K562 (cell line): ENCODE measurements at regions not wholly inside any gene's neighbourhood (a gene's known extent, or its start where the extent isn't known, plus 50 kb on each side); places are given as distances from the start of the nearest gene placed in this dataset.
A peak's percentile ranks its signal among the peaks of the same experiment; 100 is the strongest.

Experiments
- ARID1B ChIP-seq: fragments of 450-650 bp; IDR thresholded peaks from 2 replicates; pipeline ENCODE4 v1.6.1; 2016; ENCODE audit warnings: antibody characterized with exemption, mild to moderate bottlenecking, inconsistent platforms
- ATF7 ChIP-seq: fragments of 450-650 bp; IDR thresholded peaks from 2 replicates; pipeline ENCODE4 v1.7.1; 2014; ENCODE audit warnings: mild to moderate bottlenecking, moderate library complexity
- CBFA2T2 ChIP-seq: fragments of 450-650 bp; conservative IDR thresholded peaks from 2 replicates; pipeline ENCODE4 v1.6.1; 2017; ENCODE audit warnings: mild to moderate bottlenecking
- FOXA3 ChIP-seq, 2 experiments: fragments of 450-650 bp in 1 of 2; sonication (generic) in 1 of 2; formaldehyde crosslinking; IDR thresholded peaks in 1 of 2; conservative IDR thresholded peaks in 1 of 2; 2 replicates each; pipeline versions ENCODE4 v1.4.0 to v1.8.0; 2020 to 2022; ENCODE audit warnings: mild to moderate bottlenecking in 2 of 2, missing genetic modification reagents in 1 of 2
- FOXJ2 ChIP-seq: fragments of 200-800 bp; sonication (Bioruptor generic); IDR thresholded peaks from 2 replicates; pipeline ENCODE4 v1.6.1; 2016; ENCODE audit warnings: missing genetic modification characterization, missing compliant biosample characterization
- FOXK2 ChIP-seq, 2 experiments: fragments of 450-650 bp; IDR thresholded peaks in 1 of 2; conservative IDR thresholded peaks in 1 of 2; 2 replicates each; pipeline ENCODE4 v1.6.1; 2016; ENCODE audit warnings: low read depth in 2 of 2, mild to moderate bottlenecking in 1 of 2
- GATA2 ChIP-seq: sonication (generic); formaldehyde crosslinking; IDR thresholded peaks from 2 replicates; pipeline ENCODE4 v1.4.0; 2020; ENCODE audit warnings: mild to moderate bottlenecking, missing genetic modification reagents
- HMG20B ChIP-seq: fragments of 250-450 bp; sonication (Bioruptor Pico); IDR thresholded peaks from 2 replicates; pipeline ENCODE4 v1.5.0; 2021; ENCODE audit warnings: mild to moderate bottlenecking
- HNRNPL ChIP-seq: fragments of 200-400 bp; formaldehyde crosslinking; IDR thresholded peaks from 2 replicates; pipeline ENCODE4 v1.6.1; 2017; ENCODE audit warnings: low read depth, mild to moderate bottlenecking, low read length
- JUNB ChIP-seq: fragments of 450-650 bp; formaldehyde crosslinking; conservative IDR thresholded peaks from 2 replicates; pipeline ENCODE4 v1.4.0; 2020; ENCODE audit warnings: mild to moderate bottlenecking
- JUND ChIP-seq, 2 experiments: IDR thresholded peaks; 2 replicates in 1 of 2; 3 replicates in 1 of 2; pipeline ENCODE4 v1.6.1; 2011; ENCODE audit warnings: borderline replicate concordance in 2 of 2, low read depth in 2 of 2, low read length in 2 of 2, improper control_type of control experiment in 1 of 2, missing biosample characterization in 1 of 2, missing genetic modification characterization in 1 of 2, missing genetic modification reagents in 1 of 2
- L3MBTL2 ChIP-seq: fragments of 450-650 bp; IDR thresholded peaks from 2 replicates; pipeline ENCODE4 v1.6.1; 2016; ENCODE audit warnings: mild to moderate bottlenecking, moderate library complexity
- MTF1 ChIP-seq: fragments of 250-450 bp; sonication (Bioruptor Pico); IDR thresholded peaks from 2 replicates; pipeline ENCODE4 v1.9.0; 2021; ENCODE audit warnings: moderate library complexity, mild to moderate bottlenecking, inconsistent platforms, borderline replicate concordance
- NFIC ChIP-seq: fragments of 450-650 bp; IDR thresholded peaks from 2 replicates; pipeline ENCODE4 v1.6.1; 2017; ENCODE audit warnings: mild to moderate bottlenecking, inconsistent platforms
- NFYB ChIP-seq: IDR thresholded peaks from 2 replicates; pipeline ENCODE4 v1.6.1; 2011; ENCODE audit warnings: mild to moderate bottlenecking, moderate library complexity; ENCODE audit not compliant: insufficient read length; ENCODE audit errors: extremely low read depth
- PCBP1 ChIP-seq: fragments of 200-400 bp; formaldehyde crosslinking; IDR thresholded peaks from 2 replicates; pipeline ENCODE4 v1.6.1; 2018; ENCODE audit warnings: mild to moderate bottlenecking, low read depth, low read length; ENCODE audit not compliant: poor library complexity, severe bottlenecking
- PYGO2 ChIP-seq: fragments of 450-650 bp; IDR thresholded peaks from 2 replicates; pipeline ENCODE4 v1.6.1; 2016; ENCODE audit warnings: mild to moderate bottlenecking, missing genetic modification characterization, moderate library complexity, missing compliant biosample characterization
- SOX6 ChIP-seq: fragments of 450-650 bp; IDR thresholded peaks from 2 replicates; pipeline ENCODE4 v1.6.1; 2014; ENCODE audit warnings: mild to moderate bottlenecking
- TCF3 ChIP-seq: sonication (generic); formaldehyde crosslinking; IDR thresholded peaks from 2 replicates; pipeline ENCODE4 v1.4.0; 2020; ENCODE audit warnings: mild to moderate bottlenecking, missing genetic modification reagents
- TEAD4 ChIP-seq, 2 experiments: sonication (generic) in 1 of 2; formaldehyde crosslinking in 1 of 2; IDR thresholded peaks; 2 replicates each; pipeline versions ENCODE4 v1.6.1 to v1.8.0; 2012 to 2022; ENCODE audit warnings: borderline replicate concordance in 1 of 2, inconsistent platforms in 1 of 2, low read length in 1 of 2, mild to moderate bottlenecking in 1 of 2, missing genetic modification reagents in 1 of 2
- TRIM24 ChIP-seq, 2 experiments: fragments of 450-650 bp; IDR thresholded peaks; 2 replicates each; pipeline ENCODE4 v1.6.1; 2016
- ZFP36 ChIP-seq: fragments of 150-350 bp; IDR thresholded peaks from 2 replicates; pipeline ENCODE4 v1.6.1; 2018; ENCODE audit warnings: low read length, low read depth; ENCODE audit not compliant: partially characterized antibody
- ZNF140 ChIP-seq: fragments of 250-450 bp; sonication (Bioruptor Pico); IDR thresholded peaks from 2 replicates; pipeline ENCODE4 v1.8.0; 2021; ENCODE audit warnings: moderate library complexity, mild to moderate bottlenecking, inconsistent platforms
- ZNF24 ChIP-seq: fragments of 450-650 bp; IDR thresholded peaks from 2 replicates; pipeline ENCODE4 v1.6.1; 2016
- TF ChIP-seq, protein P1 (sequence below): sonication (generic); formaldehyde crosslinking; IDR thresholded peaks from 2 replicates; pipeline ENCODE4 v1.8.0; 2022; ENCODE audit warnings: mild to moderate bottlenecking, missing genetic modification reagents
- TF ChIP-seq, protein P2 (sequence below): fragments of 450-650 bp; IDR thresholded peaks from 2 replicates; pipeline ENCODE4 v1.6.1; 2016; ENCODE audit warnings: antibody characterized with exemption

DNA sequence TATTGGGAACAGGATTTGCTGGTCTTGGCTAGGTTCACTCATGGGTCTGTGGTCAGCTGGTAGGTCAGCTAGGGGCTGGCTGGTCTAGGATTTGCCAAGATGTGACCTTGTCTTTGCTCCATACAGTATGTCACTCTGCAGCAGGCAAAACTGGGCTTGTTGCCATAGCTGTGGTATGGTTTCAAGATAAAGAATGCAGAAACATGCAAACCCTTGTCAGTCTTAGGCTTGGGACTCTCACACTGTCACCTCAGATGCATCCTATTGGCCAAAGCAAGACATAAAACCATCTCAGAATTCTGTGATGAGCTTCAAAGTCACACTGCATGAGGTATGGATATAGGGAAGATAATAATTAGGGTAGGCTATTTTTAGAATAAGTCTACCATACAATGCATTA is 66.6 kb upstream of the TBC1D5 start (continued):
- no peak for TF ChIP-seq JUND (IDR thresholded peaks at IDR 0.05; ENCODE audit: borderline replicate concordance, low read depth, low read length)
- TF ChIP-seq JUND (tag; IDR thresholded peaks at IDR 0.05; ENCODE audit: borderline replicate concordance, low read depth, low read length): peak; percentile 49; the same call in 1 of the 3 replicates
- no peak for TF ChIP-seq PCBP1
- no peak for TF ChIP-seq JUNB (CRISPR knock-in tag)
- 0 out of 2 replicates have a peak, but pooled peaks have one; percentile 43 for TF ChIP-seq ARID1B
- TF ChIP-seq, protein P1, sequence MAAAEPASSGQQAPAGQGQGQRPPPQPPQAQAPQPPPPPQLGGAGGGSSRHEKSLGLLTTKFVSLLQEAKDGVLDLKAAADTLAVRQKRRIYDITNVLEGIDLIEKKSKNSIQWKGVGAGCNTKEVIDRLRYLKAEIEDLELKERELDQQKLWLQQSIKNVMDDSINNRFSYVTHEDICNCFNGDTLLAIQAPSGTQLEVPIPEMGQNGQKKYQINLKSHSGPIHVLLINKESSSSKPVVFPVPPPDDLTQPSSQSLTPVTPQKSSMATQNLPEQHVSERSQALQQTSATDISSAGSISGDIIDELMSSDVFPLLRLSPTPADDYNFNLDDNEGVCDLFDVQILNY: no peak
- 0 out of 2 replicates have a peak, but pooled peaks have one; percentile 24 for TF ChIP-seq TEAD4 (IDR thresholded peaks at IDR 0.05; ENCODE audit: low read length)
- TF ChIP-seq TEAD4 (CRISPR knock-in tag; IDR thresholded peaks at IDR 0.05; ENCODE audit: borderline replicate concordance): no peak
- TF ChIP-seq L3MBTL2: 0 out of 2 replicates have a peak, but pooled peaks have one; percentile 12
- TF ChIP-seq ATF7: no peak
- TF ChIP-seq, protein P2, sequence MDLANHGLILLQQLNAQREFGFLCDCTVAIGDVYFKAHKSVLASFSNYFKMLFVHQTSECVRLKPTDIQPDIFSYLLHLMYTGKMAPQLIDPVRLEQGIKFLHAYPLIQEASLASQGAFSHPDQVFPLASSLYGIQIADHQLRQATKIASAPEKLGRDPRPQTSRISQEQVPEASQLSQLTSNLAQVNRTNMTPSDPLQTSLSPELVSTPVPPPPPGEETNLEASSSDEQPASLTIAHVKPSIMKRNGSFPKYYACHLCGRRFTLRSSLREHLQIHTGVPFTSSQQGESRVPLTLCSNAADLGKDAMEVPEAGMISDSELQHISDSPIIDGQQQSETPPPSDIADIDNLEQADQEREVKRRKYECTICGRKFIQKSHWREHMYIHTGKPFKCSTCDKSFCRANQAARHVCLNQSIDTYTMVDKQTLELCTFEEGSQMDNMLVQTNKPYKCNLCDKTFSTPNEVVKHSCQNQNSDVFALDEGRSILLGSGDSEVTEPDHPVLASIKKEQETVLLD: no peak
- no peak for TF ChIP-seq ZFP36
- TF ChIP-seq ZNF24: no peak
- TF ChIP-seq TRIM24 (IDR thresholded peaks at IDR 0.05): no peak
- peak; percentile 82 for TF ChIP-seq NFIC
- peak; percentile 58 for TF ChIP-seq NFYB
- no peak for TF ChIP-seq PYGO2 (tag)
- no peak for TF ChIP-seq FOXA3 (CRISPR knock-in tag; conservative IDR thresholded peaks at IDR 0.05 in 1 of 2, IDR thresholded peaks at IDR 0.05 in 1 of 2)
- TF ChIP-seq GATA2: no peak
- TF ChIP-seq HMG20B: no peak
- no peak for TF ChIP-seq SOX6
- TF ChIP-seq MTF1 (CRISPR knock-in tag): no peak
- no peak for TF ChIP-seq HNRNPL
- peak; percentile 57; the same call in 1 of the 2 replicates for TF ChIP-seq FOXJ2
- peak; percentile 31; the same call in 1 of the 2 replicates for TF ChIP-seq CBFA2T2
- TF ChIP-seq TCF3 (CRISPR knock-in tag): peak; percentile 14; the same call in 1 of the 2 replicates
- TF ChIP-seq FOXK2 (conservative IDR thresholded peaks at IDR 0.05 in 1 of 2, IDR thresholded peaks at IDR 0.05 in 1 of 2; ENCODE audit: low read depth in 2 of 2): 0 out of 4 replicates have a peak, but pooled peaks of 1 of the 2 experiments have one; percentile 47
- no peak for TF ChIP-seq ZNF140 (CRISPR knock-in tag)
